ENCODE measurements at regions not wholly inside any gene's neighbourhood (a gene's known extent, or its start where the extent isn't known, plus 50 kb on each side); places are given as distances from the start of the nearest gene placed in this dataset.
A peak's percentile ranks its signal among the peaks of the same experiment; 100 is the strongest.

GRCh38 chr11:71336996-71337754 lies 84.8 kb upstream of the SHANK2 start:
- Histone ChIP-seq H3K9me3 (no peaks in the 10 kb centered on the region), H3K4me3 (no peak overlapping the region), H3K27me3 (ENCODE audit: insufficient read depth in 3 of 3, low read length in 2 of 3) (peaks cover 0 to 15% (median 9%) of the 10 kb centered on the region in 3 donors), H3K4me1 (no peaks in the 10 kb centered on the region), H3K36me3 (ENCODE audit: insufficient read depth in 1 of 2, low read depth in 1 of 2) (no peaks in the 10 kb centered on the region), H3K27ac (no peak overlapping the region)
- DNase-seq (peak in 1 of 2 donors; percentile 11), ATAC-seq (no peak)
- intact Hi-C loops (cut with DNase I): no loop called here
- TF ChIP-seq CTCF (IDR thresholded peaks at IDR 0.05): no peak
- WGBS, 3 donors: 81 to 87% (median 84%) methylated on average over 12 of the region's 12 CpGs

GRCh38 chr11:71336176-71336995 lies 84.0 kb upstream of the SHANK2 start:
- intact Hi-C loops (cut with DNase I): no loop called here
- Histone ChIP-seq H3K9me3 (no peaks in the 10 kb centered on the region), H3K36me3 (ENCODE audit: insufficient read depth in 1 of 2, low read depth in 1 of 2) (no peaks in the 10 kb centered on the region), H3K4me1 (no peaks in the 10 kb centered on the region), H3K27ac (no peak overlapping the region), H3K4me3 (no peak overlapping the region), H3K27me3 (ENCODE audit: insufficient read depth in 3 of 3, low read length in 2 of 3) (peaks cover 0 to 15% (median 7%) of the 10 kb centered on the region in 3 donors)
- no peak for ATAC-seq
- peak in 1 of 2 donors; percentile 5 for DNase-seq
- TF ChIP-seq CTCF (IDR thresholded peaks at IDR 0.05): no peak
- 69 to 70% (median 70%) methylated on average over 9 of the region's 9 CpGs for WGBS, 3 donors

- H3K27ac ChIP-seq: no peak overlapping the region
- no peak for TF ChIP-seq CTCF (IDR thresholded peaks at IDR 0.05)
- intact Hi-C loops (cut with DNase I): no loop called here
- DNase-seq (peak in 1 of 2 donors; percentile 13), ATAC-seq (no peak)
- WGBS, 3 donors: 76 to 86% (median 85%) methylated on average over 1 of the region's 1 CpG
- no peaks in the 10 kb centered on the region for H3K9me3 ChIP-seq
- peaks cover 0 to 14% (median 7%) of the 10 kb centered on the region in 3 donors for H3K27me3 ChIP-seq (ENCODE audit: insufficient read depth in 3 of 3, low read length in 2 of 3)
- H3K4me3 ChIP-seq: no peak overlapping the region
- no peaks in the 10 kb centered on the region for H3K36me3 ChIP-seq (ENCODE audit: insufficient read depth in 1 of 2, low read depth in 1 of 2)
- no peaks in the 10 kb centered on the region for H3K4me1 ChIP-seq
Observed at GRCh38 chr11:71335371-71335770, 83.0 kb upstream of the SHANK2 start.

- intact Hi-C loops (cut with DNase I): no loop called here
- Histone ChIP-seq H3K9me3 (no peaks in the 10 kb centered on the region), H3K27me3 (ENCODE audit: insufficient read depth in 3 of 3, low read length in 2 of 3) (peaks cover 0 to 5% (median 4%) of the 10 kb centered on the region in 3 donors), H3K36me3 (ENCODE audit: insufficient read depth in 1 of 2, low read depth in 1 of 2) (no peaks in the 10 kb centered on the region), H3K4me3 (no peak overlapping the region), H3K27ac (no peak overlapping the region), H3K4me1 (no peaks in the 10 kb centered on the region)
- WGBS, 3 donors: 54 to 78% (median 60%) methylated on average over 1 of the region's 1 CpG
- peak in 1 of 2 donors; percentile 23 for DNase-seq
- no peak for ATAC-seq
- no peak for TF ChIP-seq CTCF (IDR thresholded peaks at IDR 0.05)
Observed at GRCh38 chr11:71334191-71334590, 81.8 kb upstream of the SHANK2 start.
